A673 (cell line): ENCODE measurements at regions not wholly inside any gene's neighbourhood (a gene's known extent, or its start where the extent isn't known, plus 50 kb on each side); places are given as distances from the start of the nearest gene placed in this dataset.

Experiments used
- CTCF ChIP-seq: fragments of 300-800, 200-600 bp; sonication (generic); conservative IDR thresholded peaks from 2 replicates; pipeline ENCODE4 v1.5.1; 2017; ENCODE audit warnings: low read depth, mild to moderate bottlenecking, antibody characterized with exemption, low read length, moderate library complexity, mixed read lengths
- EZH2 ChIP-seq: fragments of 200-600 bp; sonication (generic); IDR thresholded peaks from 2 replicates; pipeline ENCODE4 v1.6.1; 2017; ENCODE audit warnings: borderline replicate concordance, low read depth, mild to moderate bottlenecking, mixed read lengths, antibody characterized with exemption, low read length; ENCODE audit not compliant: poor library complexity, severe bottlenecking

- TF ChIP-seq CTCF (no peak), EZH2 (no peak)
Observed at GRCh38 chr9:2263111-2263510, 248.0 kb downstream of the SMARCA2 start.
